ENCODE measurements at regions not wholly inside any gene's neighbourhood (a gene's known extent, or its start where the extent isn't known, plus 50 kb on each side); places are given as distances from the start of the nearest gene placed in this dataset.

DNA sequence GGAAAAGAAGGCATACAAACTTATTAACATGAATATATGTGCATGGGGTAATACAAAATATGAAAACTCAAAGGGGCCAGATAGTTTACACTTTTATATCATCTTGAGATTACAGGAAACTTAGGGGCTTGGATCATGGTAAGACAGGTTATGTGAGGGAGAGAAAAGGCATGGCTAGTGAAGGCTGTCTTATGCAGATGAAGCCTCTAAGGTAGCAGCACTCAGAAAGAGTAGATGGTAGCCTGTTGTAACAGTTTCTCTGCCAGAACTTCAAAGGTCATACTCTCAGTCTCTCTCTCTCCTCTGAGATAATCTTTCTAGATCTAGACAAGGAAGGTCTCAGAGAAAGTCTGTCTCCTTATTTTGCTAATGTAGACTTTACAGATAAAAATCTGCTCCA, 57.2 kb upstream of the FGF10 start:
- Mint-ChIP-seq H3K27ac (no peak overlapping the region), H3K4me3 (no peak overlapping the region)

DNA sequence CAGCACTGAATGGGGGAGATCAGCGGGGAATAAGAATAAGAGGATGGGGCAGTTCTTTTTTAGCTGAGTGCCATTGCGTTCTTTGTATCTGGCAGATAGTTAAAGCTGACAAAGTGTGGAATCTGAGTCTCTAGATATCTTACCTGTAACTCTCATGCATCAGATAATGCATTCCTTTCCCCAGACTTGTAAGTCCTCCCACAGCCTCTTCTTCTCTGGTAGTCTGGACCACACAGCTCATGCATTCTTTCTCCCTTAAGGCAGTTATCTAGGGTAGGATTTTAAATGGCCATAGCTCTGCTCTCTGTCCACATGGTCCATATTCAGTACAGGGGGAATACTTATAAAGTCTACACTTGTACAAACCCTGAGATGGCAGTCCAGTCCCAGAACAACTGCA, 54.0 kb upstream of the FGF10 start:
- no peak overlapping the region for H3K4me3 Mint-ChIP-seq
- no peaks in the 10 kb centered on the region for H3K36me3 Mint-ChIP-seq
- H3K4me1 Mint-ChIP-seq: no peaks in the 10 kb centered on the region
- peaks cover 1% of the 10 kb centered on the region for H3K9me3 Mint-ChIP-seq
- no peaks in the 10 kb centered on the region for H3K27me3 Mint-ChIP-seq
- DNase-seq: no peak
- H3K27ac Mint-ChIP-seq: no peak overlapping the region

More for the DNA sequence above, 57.2 kb upstream of the FGF10 start:
- Mint-ChIP-seq H3K4me1 (no peaks in the 10 kb centered on the region), H3K36me3 (no peaks in the 10 kb centered on the region), H3K9me3 (peaks cover 1% of the 10 kb centered on the region), H3K27me3 (no peaks in the 10 kb centered on the region)
- DNase-seq: no peak

DNA sequence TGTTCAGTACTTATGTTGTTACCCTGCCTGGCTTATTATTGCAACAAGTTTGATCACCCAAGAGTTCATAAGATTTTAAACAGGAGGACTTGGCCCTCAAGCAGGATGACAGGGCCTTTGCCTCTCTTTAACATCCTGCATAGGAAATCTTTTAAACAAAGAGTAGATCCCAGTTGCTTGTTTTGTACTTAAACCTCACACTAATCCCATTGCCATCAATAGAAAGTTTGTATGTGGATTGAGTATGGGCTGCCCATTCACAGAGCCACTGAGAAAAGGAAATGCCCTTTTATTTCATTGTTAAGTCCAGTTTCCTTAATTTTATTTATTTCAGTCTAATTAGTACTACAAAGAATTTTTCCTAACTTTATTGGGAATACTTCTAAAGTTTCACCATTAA, 52.2 kb upstream of the FGF10 start:
- Mint-ChIP-seq H3K9me3 (no peaks in the 10 kb centered on the region), H3K27ac (no peak overlapping the region), H3K36me3 (no peaks in the 10 kb centered on the region), H3K27me3 (no peaks in the 10 kb centered on the region), H3K4me3 (no peak overlapping the region), H3K4me1 (no peaks in the 10 kb centered on the region)
- no peak for DNase-seq

DNA sequence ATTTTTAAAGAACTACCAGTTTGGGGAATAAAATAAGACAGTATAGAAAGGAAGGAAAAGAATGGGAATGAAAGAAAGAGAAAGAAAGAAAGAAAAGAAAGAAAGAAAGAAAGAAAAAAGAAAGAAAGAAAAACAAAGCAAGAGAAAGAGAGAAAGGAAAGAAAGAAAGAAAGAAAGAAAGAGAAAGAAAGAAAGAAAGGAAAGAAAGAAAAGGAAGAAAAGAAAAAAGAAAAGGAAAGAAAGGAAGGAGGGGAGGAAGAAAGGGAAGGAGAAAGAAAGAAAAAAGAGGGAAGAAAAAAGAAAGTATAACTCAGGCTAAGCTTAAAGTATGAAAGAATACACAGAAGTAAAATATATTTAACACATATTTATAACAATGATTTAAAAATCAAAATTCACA, 51.0 kb upstream of the FGF10 start:
- DNase-seq: no peak

More for the DNA sequence above, 51.0 kb upstream of the FGF10 start:
- Mint-ChIP-seq H3K36me3 (no peaks in the 10 kb centered on the region), H3K4me1 (no peaks in the 10 kb centered on the region), H3K4me3 (no peak overlapping the region), H3K27ac (no peak overlapping the region), H3K27me3 (no peaks in the 10 kb centered on the region), H3K9me3 (no peaks in the 10 kb centered on the region)

Data from activated naive CD8-positive, alpha-beta T cell treated with anti-CD3 and anti-CD28 coated beads for 36 hours (primary cell).